HTR-8/SVneo (cell line): ENCODE measurements at regions not wholly inside any gene's neighbourhood (a gene's known extent, or its start where the extent isn't known, plus 50 kb on each side); places are given as distances from the start of the nearest gene placed in this dataset.
"Not testable (repeated sequence)": the region's sequence is repeated elsewhere in the genome, so short reads cannot be mapped to it uniquely, and the experiment has no call there.

ENCODE experiments used
- DNase-seq: peaks from one replicate; pipeline ENCODE4 v3.0.0; 2011; ENCODE audit warnings: low spot score, mixed read lengths; ENCODE audit not compliant: insufficient read length
- FAIRE-seq: peaks from 2 replicates; lab custom pipeline; 2011; peaks lifted over from hg19 to GRCh38; lab: Jason Lieb, UNC

- peak; percentile 15 for DNase-seq
- peak; percentile 97 for FAIRE-seq
Observed at GRCh38 chr10:130495891-130496636, 359.9 kb downstream of the GLRX3 start.

GRCh38 chr10:130497056-130498010, 361.1 kb downstream of the GLRX3 start:
- FAIRE-seq (no peak), DNase-seq (no peak)

GRCh38 chr10:130498042-130498441, 361.9 kb downstream of the GLRX3 start:
- FAIRE-seq: no peak
- no peak for DNase-seq

GRCh38 chr10:130498934-130499333, 362.7 kb downstream of the GLRX3 start:
- DNase-seq: no peak
- FAIRE-seq: no peak

GRCh38 chr10:130499541-130499940, 363.4 kb downstream of the GLRX3 start:
- no peak for DNase-seq
- FAIRE-seq: no peak

GRCh38 chr10:130500261-130501000, 364.2 kb downstream of the GLRX3 start:
- DNase-seq (no peak), FAIRE-seq (no peak)

- DNase-seq (no peak), FAIRE-seq (no peak)
Observed at GRCh38 chr10:130507461-130507860, 371.3 kb downstream of the GLRX3 start.

- DNase-seq: no peak
- no peak for FAIRE-seq
Observed at GRCh38 chr10:130509881-130510689, 373.9 kb downstream of the GLRX3 start.

GRCh38 chr10:130510755-130511154, 374.6 kb downstream of the GLRX3 start:
- FAIRE-seq (no peak), DNase-seq (no peak)

GRCh38 chr10:130511766-130512165, 375.6 kb downstream of the GLRX3 start:
- no peak for DNase-seq
- no peak for FAIRE-seq

GRCh38 chr10:130512936-130513335, 376.7 kb downstream of the GLRX3 start:
- DNase-seq: no peak
- FAIRE-seq: no peak

GRCh38 chr10:130513686-130514476, 377.7 kb downstream of the GLRX3 start:
- DNase-seq (no peak), FAIRE-seq (no peak)

- DNase-seq (no peak), FAIRE-seq (no peak)
Observed at GRCh38 chr10:130515670-130516069, 379.5 kb downstream of the GLRX3 start.

GRCh38 chr10:130516141-130516735, 380.0 kb downstream of the GLRX3 start:
- DNase-seq (no peak), FAIRE-seq (no peak)

GRCh38 chr10:130518921-130519320, 382.7 kb downstream of the GLRX3 start:
- DNase-seq, FAIRE-seq: not testable (repeated sequence)

GRCh38 chr10:130519791-130520190, 383.6 kb downstream of the GLRX3 start:
- DNase-seq: no peak
- FAIRE-seq: no peak

- FAIRE-seq (no peak), DNase-seq (no peak)
Observed at GRCh38 chr10:130531312-130531711, 395.1 kb downstream of the GLRX3 start.

GRCh38 chr10:130541090-130541489, 404.9 kb downstream of the GLRX3 start:
- FAIRE-seq: no peak
- DNase-seq: no peak

- no peak for FAIRE-seq
- DNase-seq: no peak
Observed at GRCh38 chr10:130542761-130543160, 406.6 kb downstream of the GLRX3 start.
